Tibial nerve (tissue), 4 donors: ENCODE measurements at regions not wholly inside any gene's neighbourhood (a gene's known extent, or its start where the extent isn't known, plus 50 kb on each side); places are given as distances from the start of the nearest gene placed in this dataset.
"Not testable (repeated sequence)": the region's sequence is repeated elsewhere in the genome, so short reads cannot be mapped to it uniquely, and the experiment has no call there.

Experiments
- DNase-seq, 2 donors: peaks; one replicate each; pipeline ENCODE4 v3.0.0-alpha.2; 2019; ENCODE audit warnings: low spot score in 2 of 2
- H3K27ac ChIP-seq, 4 donors: fragments of 200-600 bp; sonication (generic) in 3 of 4; one replicate each; pipeline ENCODE4 v1.5.1; 2017 to 2019; ENCODE audit warnings: mild to moderate bottlenecking in 1 of 4
- H3K27me3 ChIP-seq, 2 donors: fragments of 200-600 bp; sonication (generic) in 1 of 2; one replicate each; pipeline versions ENCODE4 v1.5.1 to v1.6.0; 2017 to 2019
- H3K36me3 ChIP-seq, 3 donors: fragments of 200-600 bp; sonication (generic); one replicate each; pipeline ENCODE4 v1.5.1; 2018 to 2019
- H3K4me1 ChIP-seq, 4 donors: fragments of 200-600 bp; sonication (generic) in 3 of 4; one replicate each; pipeline ENCODE4 v1.5.1; 2017 to 2019
- H3K4me3 ChIP-seq, 4 donors: fragments of 200-600 bp; sonication (generic) in 3 of 4; one replicate each; pipeline ENCODE4 v1.5.1; 2017 to 2019; ENCODE audit warnings: mild to moderate bottlenecking in 1 of 4, moderate library complexity in 1 of 4
- H3K9me3 ChIP-seq, 4 donors: fragments of 200-600 bp; sonication (generic) in 3 of 4; one replicate each; pipeline ENCODE4 v1.5.1; 2017 to 2019
- CTCF ChIP-seq, 5 experiments: fragments of 200-600 bp in 3 of 5; fragments of 450-650 bp in 2 of 5; sonication (generic) in 3 of 5; IDR thresholded peaks; one replicate each; pipeline ENCODE4 v1.5.1; 2016 to 2019; ENCODE audit warnings: antibody characterized with exemption in 5 of 5, mild to moderate bottlenecking in 3 of 5, moderate library complexity in 2 of 5
- EP300 ChIP-seq, 2 donors: sonication (generic); formaldehyde crosslinking; IDR thresholded peaks; one replicate each; pipeline ENCODE4 v1.6.1; 2017; ENCODE audit warnings: antibody characterized with exemption in 2 of 2, mild to moderate bottlenecking in 1 of 2
- POLR2A ChIP-seq, 2 donors: fragments of 450-650 bp; IDR thresholded peaks; one replicate each; pipeline ENCODE4 v1.6.1; 2017; ENCODE audit warnings: antibody characterized with exemption in 2 of 2, mild to moderate bottlenecking in 2 of 2, moderate library complexity in 2 of 2
- WGBS, 2 donors: methylation state at CpG; one replicate each; pipeline ENCODE4 v1.1.5; 2018; 5-methylcytosine and 5-hydroxymethylcytosine counted together

DNA sequence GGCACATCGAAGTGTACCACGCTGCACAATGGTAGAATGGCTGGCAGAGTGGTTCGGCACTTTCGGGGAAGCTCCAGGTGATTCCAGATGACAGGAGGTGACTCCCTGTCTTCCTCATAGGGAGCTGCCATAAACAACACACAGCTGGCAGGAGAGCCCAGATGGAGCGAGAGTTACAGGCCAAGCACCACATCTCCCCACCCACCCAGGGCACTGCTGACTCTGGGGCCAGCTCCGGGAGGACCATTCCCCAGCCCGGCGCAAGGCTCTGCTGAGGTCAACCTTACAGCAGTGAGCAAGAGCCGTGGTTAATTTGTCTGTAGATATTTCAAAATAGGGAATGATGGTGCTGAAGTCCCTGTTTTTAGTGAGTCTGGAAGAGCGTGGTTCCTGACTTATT is 78.8 kb upstream of the HMGXB4 start:
- H3K27me3 ChIP-seq, result no peaks in the 10 kb centered on the region
- no peaks in the 10 kb centered on the region for H3K36me3 ChIP-seq
- H3K27ac ChIP-seq, result no peak overlapping the region
- WGBS, 2 donors, result 79 to 95% methylated on average over 10 of the region's 10 CpGs
- TF ChIP-seq EP300 (IDR thresholded peaks at IDR 0.05) (no peak), POLR2A (IDR thresholded peaks at IDR 0.05) (no peak), CTCF (IDR thresholded peaks at IDR 0.05) (no peak)
- no peak overlapping the region for H3K4me3 ChIP-seq
- peaks cover 0 to 16% (median 0%) of the 10 kb centered on the region in 4 donors for H3K9me3 ChIP-seq
- DNase-seq, result no peak
- no peaks in the 10 kb centered on the region for H3K4me1 ChIP-seq

DNA sequence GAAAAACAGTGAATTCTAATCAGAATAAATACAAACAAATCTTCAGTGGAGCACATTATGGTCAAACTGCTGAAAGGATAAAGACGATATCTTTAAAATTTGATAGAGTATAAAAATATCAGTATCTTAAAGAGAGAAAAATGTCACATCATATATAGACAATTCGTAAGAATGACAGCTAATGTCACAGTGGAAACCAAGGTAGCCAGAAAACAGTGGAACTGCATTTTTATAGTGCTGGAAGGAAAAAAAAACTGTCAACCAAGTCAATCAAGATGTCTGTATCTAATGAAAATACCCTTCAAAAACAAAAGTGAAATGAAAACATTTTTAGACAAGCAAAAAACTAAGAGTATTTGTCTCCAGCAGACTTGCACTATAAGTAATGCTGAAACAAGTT is 73.4 kb upstream of the HMGXB4 start:
- Histone ChIP-seq H3K36me3 (no peaks in the 10 kb centered on the region), H3K4me1 (no peaks in the 10 kb centered on the region), H3K27ac (no peak overlapping the region), H3K4me3 (no peak overlapping the region), H3K27me3 (no peaks in the 10 kb centered on the region), H3K9me3 (peaks cover 0 to 33% (median under 1%) of the 10 kb centered on the region in 4 donors)
- no peak for TF ChIP-seq POLR2A (IDR thresholded peaks at IDR 0.05)
- no peak for TF ChIP-seq EP300 (IDR thresholded peaks at IDR 0.05)
- TF ChIP-seq CTCF (IDR thresholded peaks at IDR 0.05), result no peak
- DNase-seq, result no peak
- WGBS, 2 donors, result 47 to 68% methylated on average over 2 of the region's 2 CpGs

GRCh38 chr22:35186492-35186891 is 70.8 kb upstream of the HMGXB4 start:
- no peak overlapping the region for H3K4me3 ChIP-seq
- H3K36me3 ChIP-seq, result no peaks in the 10 kb centered on the region
- TF ChIP-seq EP300 (IDR thresholded peaks at IDR 0.05), result no peak
- no peak for TF ChIP-seq POLR2A (IDR thresholded peaks at IDR 0.05)
- TF ChIP-seq CTCF (IDR thresholded peaks at IDR 0.05), result no peak
- H3K4me1 ChIP-seq, result no peaks in the 10 kb centered on the region
- H3K27me3 ChIP-seq, result no peaks in the 10 kb centered on the region
- no peak overlapping the region for H3K27ac ChIP-seq
- no peak for DNase-seq
- peaks cover 0 to 51% (median 7%) of the 10 kb centered on the region in 4 donors for H3K9me3 ChIP-seq
- WGBS, 2 donors, result 77 to 79% methylated on average over 1 of the region's 1 CpG

DNA sequence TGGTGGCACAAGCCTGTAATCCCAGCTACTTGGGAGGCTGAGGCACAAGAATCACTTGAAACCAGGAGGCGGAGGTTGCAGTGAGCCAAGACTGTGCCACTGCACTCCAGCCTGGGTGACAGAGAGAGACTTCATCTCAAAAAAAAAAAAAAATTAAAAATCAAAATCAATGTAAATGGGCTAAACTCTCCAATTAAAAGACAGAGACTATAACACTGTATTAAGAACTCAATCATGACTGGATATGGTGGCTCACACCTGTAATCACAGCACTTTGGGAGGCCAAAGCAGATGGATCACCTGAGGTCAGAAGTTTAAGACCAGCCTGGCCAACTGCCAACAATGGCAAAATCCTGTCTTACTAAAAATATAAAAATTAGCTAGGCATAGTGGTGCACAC is 68.4 kb upstream of the HMGXB4 start:
- not testable (repeated sequence) for H3K27me3 ChIP-seq, DNase-seq, H3K4me1 ChIP-seq, H3K4me3 ChIP-seq, H3K27ac ChIP-seq, H3K36me3 ChIP-seq
- peaks cover 0 to 43% (median 7%) of the 10 kb centered on the region in 4 donors for H3K9me3 ChIP-seq
- WGBS, 2 donors, result 93 to 100% methylated on average over 1 of the region's 1 CpG

GRCh38 chr22:35189559-35189958 is 67.7 kb upstream of the HMGXB4 start:
- H3K27ac ChIP-seq, result no peak overlapping the region
- H3K4me3 ChIP-seq, result no peak overlapping the region
- no peaks in the 10 kb centered on the region for H3K36me3 ChIP-seq
- H3K4me1 ChIP-seq, result no peaks in the 10 kb centered on the region
- TF ChIP-seq CTCF (IDR thresholded peaks at IDR 0.05), result no peak
- no peak for TF ChIP-seq EP300 (IDR thresholded peaks at IDR 0.05)
- no peak for TF ChIP-seq POLR2A (IDR thresholded peaks at IDR 0.05)
- DNase-seq, result no peak
- peaks cover 0 to 42% (median 7%) of the 10 kb centered on the region in 4 donors for H3K9me3 ChIP-seq
- H3K27me3 ChIP-seq, result no peaks in the 10 kb centered on the region

- H3K27me3 ChIP-seq, result no peaks in the 10 kb centered on the region
- H3K4me3 ChIP-seq, result no peak overlapping the region
- WGBS, 2 donors, result 51 to 68% methylated on average over 2 of the region's 2 CpGs
- H3K9me3 ChIP-seq, result peaks cover 0 to 36% (median 7%) of the 10 kb centered on the region in 4 donors
- TF ChIP-seq POLR2A (IDR thresholded peaks at IDR 0.05), result no peak
- TF ChIP-seq EP300 (IDR thresholded peaks at IDR 0.05), result no peak
- no peak for TF ChIP-seq CTCF (IDR thresholded peaks at IDR 0.05)
- no peak for DNase-seq
- no peaks in the 10 kb centered on the region for H3K36me3 ChIP-seq
- H3K4me1 ChIP-seq, result no peaks in the 10 kb centered on the region
- H3K27ac ChIP-seq, result no peak overlapping the region
Observed at GRCh38 chr22:35191412-35191811, 65.9 kb upstream of the HMGXB4 start.
